NCI-H345 (cell line): ENCODE measurements at regions not wholly inside any gene's neighbourhood (a gene's known extent, or its start where the extent isn't known, plus 50 kb on each side); places are given as distances from the start of the nearest gene placed in this dataset.

Experiments
- DNase-seq: peaks from one replicate; lab custom pipeline; 2025; lab: John Stamatoyannopoulos, UW

- DNase-seq = no peak
Observed at GRCh38 chr4:156098805-156099204, 145.1 kb upstream of the CTSO start.

- DNase-seq = no peak
Observed at GRCh38 chr4:156085100-156085499, 131.4 kb upstream of the CTSO start.

- no peak for DNase-seq
Observed at GRCh38 chr4:156084373-156084772, 130.7 kb upstream of the CTSO start.

GRCh38 chr4:156073976-156074375, 120.3 kb upstream of the CTSO start:
- DNase-seq = no peak

GRCh38 chr4:156060661-156061060, 107.0 kb upstream of the CTSO start:
- DNase-seq = no peak

- DNase-seq = no peak
Observed at GRCh38 chr4:156053174-156053573, 99.5 kb upstream of the CTSO start.

GRCh38 chr4:156052116-156052515, 98.5 kb upstream of the CTSO start:
- DNase-seq = no peak

GRCh38 chr4:156038772-156039171, 85.1 kb upstream of the CTSO start:
- peak; percentile 24 for DNase-seq

GRCh38 chr4:156036496-156036895, 82.8 kb upstream of the CTSO start:
- no peak for DNase-seq

- no peak for DNase-seq
Observed at GRCh38 chr4:156029691-156030090, 76.0 kb upstream of the CTSO start.

- no peak for DNase-seq
Observed at GRCh38 chr4:156021298-156021697, 67.6 kb upstream of the CTSO start.

GRCh38 chr4:156019246-156019645, 65.6 kb upstream of the CTSO start:
- no peak for DNase-seq

GRCh38 chr4:156018383-156018782, 64.7 kb upstream of the CTSO start:
- DNase-seq = peak; percentile 75

- DNase-seq = no peak
Observed at GRCh38 chr4:156015781-156016180, 62.1 kb upstream of the CTSO start.

GRCh38 chr4:156006192-156006591, 52.5 kb upstream of the CTSO start:
- DNase-seq = no peak
